GM19328 (cell line): ENCODE measurements at regions not wholly inside any gene's neighbourhood (a gene's known extent, or its start where the extent isn't known, plus 50 kb on each side); places are given as distances from the start of the nearest gene placed in this dataset.

Experiments used
- ATAC-seq: cut with Tn5 transposase; IDR thresholded peaks from one replicate; pipeline ENCODE4 v1.9.1; 2021; ENCODE audit warnings: mild to moderate bottlenecking, moderate library complexity; ENCODE audit not compliant: unreplicated experiment

DNA sequence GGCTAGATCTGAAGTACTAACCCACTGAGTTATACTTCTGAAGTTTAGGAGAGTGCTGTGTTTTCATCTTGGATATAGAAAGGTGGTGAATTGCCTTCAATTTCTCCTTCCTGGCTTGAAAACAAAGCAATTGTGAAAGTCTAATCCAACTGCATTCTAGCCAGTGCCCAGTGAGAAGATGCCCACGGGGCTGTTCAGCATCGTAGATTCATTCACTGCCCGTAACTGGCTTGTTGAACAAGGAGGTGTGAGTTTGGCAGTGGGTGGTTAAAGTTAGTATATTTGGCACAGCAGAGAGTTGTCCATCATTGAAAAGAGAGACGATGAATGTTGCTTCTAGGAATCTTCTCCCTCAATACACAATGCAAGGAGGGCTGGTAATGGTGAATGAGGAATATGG, 82.3 kb upstream of the RND3 start:
- no peak for ATAC-seq

DNA sequence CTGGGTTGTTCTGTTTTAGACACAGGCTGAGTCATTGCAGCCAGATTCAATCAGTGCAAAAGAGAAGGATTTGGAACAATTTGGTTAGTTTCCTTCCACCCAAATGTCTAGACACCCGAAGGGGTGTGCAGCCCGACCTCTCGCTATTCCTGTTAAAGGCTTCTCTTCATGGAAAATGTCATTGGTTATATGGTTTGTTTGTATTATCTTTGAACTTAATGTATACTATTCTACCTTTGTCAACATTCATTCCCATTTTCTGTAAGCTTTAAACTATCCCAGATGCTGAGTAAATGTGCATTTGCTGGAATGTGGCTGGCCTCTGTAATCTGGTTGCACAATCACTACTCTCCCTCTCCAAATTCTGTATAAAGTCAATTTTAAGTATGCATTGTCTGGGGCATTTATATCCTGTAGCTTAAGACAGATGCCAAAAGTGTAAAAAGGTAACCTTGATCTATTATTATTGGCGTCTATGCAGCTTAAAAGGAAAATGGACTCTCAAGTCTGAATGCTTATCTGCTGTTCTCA, 80.4 kb upstream of the RND3 start:
- ATAC-seq = no peak

DNA sequence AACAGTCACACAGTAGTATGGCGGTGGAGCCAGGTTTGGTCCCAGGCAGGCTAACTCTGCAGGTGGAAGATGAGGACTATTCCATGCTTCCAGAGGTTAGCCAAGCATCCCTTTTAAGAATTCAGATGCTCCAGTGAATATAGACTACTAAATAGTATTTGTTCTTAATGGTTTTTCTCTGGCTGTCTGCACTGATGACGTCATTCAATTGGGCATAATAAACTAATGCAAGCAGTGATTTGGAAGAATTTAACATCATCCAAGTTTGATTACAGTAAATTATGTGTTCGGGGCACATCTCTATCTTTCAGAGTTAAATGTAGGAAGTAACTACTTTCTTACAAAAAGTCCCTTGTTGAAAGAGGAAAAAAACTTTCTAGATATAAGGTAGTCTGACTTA, 78.8 kb upstream of the RND3 start:
- ATAC-seq = no peak

DNA sequence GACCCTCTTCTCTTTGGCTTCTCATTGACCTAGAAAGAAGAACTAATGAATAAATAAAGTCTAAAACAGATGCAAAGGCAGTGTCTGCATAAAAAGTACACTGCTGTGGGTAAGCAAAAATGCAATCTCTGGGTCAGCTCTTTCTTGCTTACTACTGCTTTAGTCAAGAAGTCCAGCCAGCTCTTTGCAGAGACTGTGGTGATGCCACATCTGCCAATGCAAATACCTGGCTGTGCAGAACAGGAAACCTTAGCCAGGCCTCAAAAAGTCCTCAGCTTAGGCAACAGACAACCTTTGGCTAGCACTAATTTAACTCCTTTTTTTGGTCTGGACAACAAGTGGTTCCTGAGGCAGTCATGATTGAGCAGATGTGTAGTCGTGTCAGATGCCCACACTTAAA, 73.6 kb upstream of the RND3 start:
- no peak for ATAC-seq

DNA sequence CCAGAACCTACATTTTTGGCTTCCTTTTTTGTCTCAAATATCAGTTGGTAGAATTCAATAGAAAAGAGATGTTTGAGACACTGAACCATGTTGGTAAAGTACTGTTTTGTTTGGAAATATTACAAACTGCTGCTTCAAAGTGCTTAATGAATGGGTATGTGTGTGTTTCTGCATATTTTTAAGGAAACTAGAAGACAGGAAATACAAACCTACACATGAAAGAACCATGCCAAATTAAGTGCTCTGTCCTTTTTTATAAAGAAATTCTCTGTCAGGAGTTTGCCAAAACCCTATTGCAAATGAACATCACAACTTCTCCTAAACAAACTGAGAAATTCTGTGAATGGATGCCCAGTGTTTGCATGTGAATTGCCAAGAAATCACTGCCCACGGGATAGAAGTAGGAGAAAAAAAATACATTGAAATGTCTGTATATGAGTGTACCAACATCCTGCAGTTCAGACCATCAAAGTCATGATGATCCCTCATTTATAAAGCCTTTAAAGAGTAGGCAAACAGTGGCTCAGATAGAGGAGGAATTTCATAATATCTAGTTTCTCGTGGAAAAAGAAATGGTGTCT, 69.6 kb upstream of the RND3 start:
- ATAC-seq = no peak

DNA sequence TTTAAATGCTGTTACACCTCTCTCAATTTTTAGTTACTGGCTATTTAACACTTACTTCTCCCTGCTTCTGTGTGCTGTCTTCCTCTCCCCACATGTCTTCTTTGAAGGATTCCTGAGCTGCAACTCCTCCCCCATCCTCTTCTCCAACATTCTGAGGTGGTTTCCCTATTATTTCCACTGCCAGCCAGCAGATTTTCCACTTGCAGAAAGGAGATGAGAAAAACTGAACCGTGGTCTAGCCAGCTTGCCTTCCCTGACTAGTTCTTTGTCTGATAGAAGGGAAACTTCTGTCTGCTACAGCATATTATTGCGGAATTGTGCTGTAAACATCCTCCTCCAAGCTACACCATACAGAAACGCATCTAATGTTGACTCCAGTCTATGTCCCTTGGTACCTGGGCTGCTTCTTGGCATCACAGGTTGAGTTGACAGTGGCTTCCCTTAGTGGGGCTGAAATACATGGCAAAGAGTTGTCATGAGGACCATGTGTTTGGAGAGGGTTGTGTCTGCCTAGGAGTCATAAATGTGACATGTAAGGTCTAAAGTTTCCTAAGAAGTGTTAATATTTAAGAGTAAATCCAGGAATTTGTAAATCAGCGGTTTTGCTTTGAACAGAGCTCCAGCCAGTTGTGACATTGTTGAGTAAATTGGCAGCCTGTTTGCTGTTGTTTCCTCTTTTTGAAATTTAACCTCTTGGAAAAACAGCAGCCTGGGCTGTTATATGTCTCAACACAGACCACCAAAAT, 68.3 kb upstream of the RND3 start:
- no peak for ATAC-seq

DNA sequence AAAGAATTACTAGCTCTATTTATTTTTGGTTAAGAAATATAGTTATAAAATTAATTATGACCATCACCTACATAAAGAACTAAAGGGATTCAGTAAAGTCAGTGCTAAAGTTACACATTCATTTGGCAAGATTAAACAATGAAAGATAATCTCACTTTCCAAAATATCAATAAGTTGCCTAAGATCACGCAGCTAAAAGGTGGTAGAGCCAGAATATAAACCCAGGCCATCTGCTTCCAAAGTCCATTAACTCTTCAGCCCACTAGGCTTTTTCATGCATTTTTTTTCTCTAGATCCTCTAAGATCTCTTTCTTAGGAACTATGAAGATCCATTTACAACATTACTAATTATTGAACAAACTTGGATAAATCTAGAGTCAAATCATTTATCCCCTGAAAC, 66.6 kb upstream of the RND3 start:
- ATAC-seq = no peak

DNA sequence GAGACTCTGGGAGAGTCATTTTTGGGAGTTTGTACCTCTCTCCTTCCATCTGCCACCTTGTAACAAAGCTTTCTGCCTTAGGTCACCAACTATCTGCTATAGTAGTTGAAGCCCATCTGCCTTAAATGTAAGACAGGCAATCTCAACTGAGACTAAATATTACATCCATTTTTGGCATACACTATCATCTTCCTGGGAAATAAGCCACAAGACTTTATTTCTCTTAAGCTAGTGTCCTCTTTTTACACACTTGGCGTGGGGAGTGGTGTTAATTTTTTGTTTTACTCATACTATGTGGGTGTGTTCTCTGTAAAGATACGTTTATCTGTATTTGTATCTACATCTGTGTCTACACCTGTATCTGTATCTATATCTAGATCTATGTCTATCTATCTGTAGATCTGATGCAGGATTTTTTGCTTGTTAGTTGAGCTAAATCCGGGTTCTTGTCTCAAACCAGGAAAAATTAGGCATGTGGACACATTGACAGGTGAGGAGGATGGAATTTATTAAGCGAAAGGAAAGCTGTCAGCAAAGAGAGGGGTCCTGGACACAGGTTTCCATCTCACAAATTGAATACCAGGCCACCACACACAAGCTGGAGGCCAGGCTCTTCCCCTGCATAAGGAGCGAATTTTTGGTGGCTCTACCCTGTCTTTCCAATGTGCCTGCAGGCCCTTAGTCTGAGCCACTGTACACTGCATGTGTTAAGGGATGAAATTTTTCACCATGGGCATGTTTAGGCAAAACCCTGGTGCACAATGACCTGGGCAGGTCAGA, 64.8 kb upstream of the RND3 start:
- no peak for ATAC-seq

DNA sequence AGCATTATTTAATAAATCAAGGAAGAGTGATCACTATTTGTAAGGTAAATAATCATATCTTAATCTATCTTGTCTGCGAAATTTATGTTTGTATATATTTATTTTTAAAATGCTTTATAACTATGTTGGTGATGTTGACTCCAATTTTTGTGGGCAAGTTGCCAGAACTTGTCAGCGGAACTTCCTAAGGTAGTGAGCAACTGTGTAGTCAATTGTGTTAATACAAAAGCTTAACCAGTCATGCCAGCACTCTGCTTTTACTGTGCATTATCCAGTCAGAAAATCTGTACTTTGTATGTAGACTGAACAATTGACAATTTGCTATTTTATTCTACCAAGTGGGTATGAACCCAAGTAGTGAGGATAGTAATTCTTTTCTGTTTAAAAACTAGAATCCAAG, 61.9 kb upstream of the RND3 start:
- ATAC-seq = no peak

DNA sequence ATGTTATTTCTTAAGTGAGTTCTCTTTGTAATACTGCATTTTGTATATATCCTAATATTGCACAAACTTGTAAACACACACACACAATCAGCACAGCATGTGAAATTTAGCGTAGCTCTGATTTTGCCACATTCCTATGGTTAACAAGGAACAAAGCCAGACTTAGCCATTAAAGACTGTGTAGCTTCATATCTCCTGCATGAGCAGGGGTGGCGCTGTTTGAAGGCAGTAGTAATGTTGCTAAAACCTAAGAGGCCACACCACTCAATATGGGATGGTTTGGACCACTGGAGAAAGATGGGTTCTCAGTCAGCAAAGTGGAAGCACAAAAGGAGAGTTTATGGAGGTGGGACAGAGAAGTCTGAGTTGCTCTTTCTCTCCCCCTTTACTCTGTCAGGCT, 61.1 kb upstream of the RND3 start:
- ATAC-seq = no peak

DNA sequence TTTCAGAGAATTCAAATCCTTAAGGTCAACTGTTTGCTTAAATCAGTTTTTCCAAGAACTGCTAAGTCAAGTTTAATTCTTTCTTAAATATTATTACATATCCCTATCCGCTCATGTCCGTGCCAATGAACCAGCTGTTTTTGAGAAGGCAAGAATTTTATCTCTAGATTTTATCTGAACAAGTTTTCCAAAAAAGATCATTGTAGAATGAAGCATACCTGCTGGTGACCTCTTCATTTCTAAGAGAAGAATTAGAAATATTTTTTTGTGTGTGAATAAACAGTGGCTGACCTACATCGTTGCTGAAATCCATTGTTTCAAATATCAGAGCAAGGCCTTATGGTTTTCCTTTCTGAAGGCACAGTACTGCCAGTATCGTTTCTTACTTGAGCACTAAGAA, 58.4 kb upstream of the RND3 start:
- no peak for ATAC-seq

DNA sequence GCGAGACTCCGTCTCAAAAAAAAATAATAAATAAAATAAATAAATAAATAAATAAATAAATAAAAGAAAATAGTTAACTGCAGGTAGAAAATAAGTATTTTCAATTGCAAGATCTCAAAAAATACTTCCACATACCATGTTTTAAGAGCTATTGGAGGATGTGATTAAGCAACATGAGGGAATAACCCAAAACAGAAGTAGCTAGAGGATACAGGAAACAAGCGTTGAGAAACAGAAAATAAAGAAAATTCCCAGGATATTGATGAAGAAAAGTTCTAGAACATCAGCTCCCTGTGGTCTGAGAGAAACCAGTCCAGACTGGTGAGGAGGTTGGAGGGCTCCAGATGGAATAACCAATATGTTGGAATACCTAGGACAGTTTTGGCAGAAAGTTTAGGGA, 57.3 kb upstream of the RND3 start:
- ATAC-seq = no peak

DNA sequence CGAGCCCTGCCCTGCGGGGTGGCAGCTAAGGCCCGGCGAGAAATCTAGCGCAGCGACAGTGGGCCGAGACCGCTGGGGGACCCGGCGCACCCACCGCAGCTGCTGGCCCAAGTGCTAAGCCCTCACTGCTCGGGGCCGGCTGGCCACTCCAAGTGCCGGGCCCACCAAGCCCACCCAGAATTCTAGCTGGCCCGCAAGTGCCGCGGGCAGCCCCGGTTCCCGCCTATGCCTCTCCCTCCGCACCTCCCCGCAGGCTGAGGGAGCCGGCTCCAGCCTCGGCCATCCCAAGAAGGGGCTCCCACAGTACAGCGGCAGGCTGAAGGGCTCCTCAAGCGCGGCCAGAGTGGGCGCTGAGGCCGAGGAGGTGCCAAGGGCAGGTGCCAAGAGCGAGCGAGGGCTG, 55.2 kb upstream of the RND3 start:
- no peak for ATAC-seq

DNA sequence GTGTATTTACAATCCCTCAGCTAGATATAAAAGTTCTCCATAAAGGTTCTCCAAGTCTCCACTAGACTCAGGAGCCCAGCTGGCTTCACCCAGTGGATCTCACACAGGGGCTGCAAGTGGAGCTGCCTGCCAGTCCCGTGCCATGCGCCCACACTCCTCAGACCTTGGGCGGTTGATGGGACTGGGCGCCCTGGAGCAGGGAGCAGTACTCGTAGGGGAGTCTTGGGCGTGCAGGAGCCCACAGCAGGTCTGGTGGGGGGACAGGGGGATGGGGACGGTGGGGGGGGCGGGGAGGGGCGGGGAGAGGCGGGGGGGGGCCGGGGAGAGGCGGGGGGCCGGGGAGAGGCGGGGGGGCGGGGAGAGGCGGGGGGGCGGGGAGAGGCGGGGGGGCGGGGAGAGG, 54.7 kb upstream of the RND3 start:
- ATAC-seq = no peak

DNA sequence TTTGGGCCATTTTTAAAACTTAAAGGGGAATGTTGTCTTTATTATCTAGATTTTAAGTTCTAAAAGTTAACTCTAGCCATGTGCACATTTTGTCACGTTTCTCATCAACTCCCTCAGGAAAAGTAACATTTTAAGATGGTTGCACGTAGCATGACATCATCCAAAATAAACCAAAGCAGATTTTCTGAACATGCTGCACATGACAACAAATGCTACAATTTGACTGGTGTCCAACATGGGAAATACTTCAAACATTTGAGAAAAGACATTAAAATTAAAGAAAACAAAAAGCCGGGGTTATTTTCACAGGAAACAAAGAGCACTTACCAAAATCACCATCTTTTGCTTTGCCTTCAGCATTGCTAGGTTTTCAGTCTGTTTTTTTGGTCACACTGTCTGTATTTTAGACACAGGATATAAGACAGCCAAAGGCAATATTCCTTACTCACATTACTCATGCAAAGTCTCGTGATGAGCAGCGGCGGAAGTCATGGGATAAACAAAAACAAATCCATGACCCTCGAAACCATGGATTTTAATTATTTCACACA, 51.3 kb upstream of the RND3 start:
- no peak for ATAC-seq
